Esophagus squamous epithelium (tissue), 5 donors: ENCODE measurements at regions not wholly inside any gene's neighbourhood (a gene's known extent, or its start where the extent isn't known, plus 50 kb on each side); places are given as distances from the start of the nearest gene placed in this dataset.

Source experiments
- DNase-seq: peaks from one replicate; lab custom pipeline; 2025; lab: John Stamatoyannopoulos, UW
- H3K27ac ChIP-seq, 4 donors: fragments of 200-600 bp; sonication (generic); one replicate each; pipeline ENCODE4 v1.5.1; 2016 to 2019; ENCODE audit warnings: mild to moderate bottlenecking in 1 of 4
- H3K27me3 ChIP-seq, 4 donors: fragments of 200-600 bp; sonication (generic); 1 replicate in 3 of 4; 2 replicates in 1 of 4; pipeline versions ENCODE4 v1.5.1 to v1.6.0; 2017 to 2021; ENCODE audit warnings: antibody characterized with exemption in 1 of 4
- H3K36me3 ChIP-seq, 3 donors: fragments of 200-600 bp; sonication (generic); one replicate each; pipeline ENCODE4 v1.5.1; 2016 to 2019
- H3K4me1 ChIP-seq, 3 donors: fragments of 200-600 bp; sonication (generic); one replicate each; pipeline ENCODE4 v1.5.1; 2017 to 2019
- H3K4me3 ChIP-seq, 4 donors: fragments of 200-600 bp; sonication (generic); 1 replicate in 3 of 4; 2 replicates in 1 of 4; pipeline ENCODE4 v1.5.1; 2016 to 2019; ENCODE audit warnings: mild to moderate bottlenecking in 2 of 4, moderate library complexity in 1 of 4
- H3K9me3 ChIP-seq, 3 donors: fragments of 200-600 bp; sonication (generic); one replicate each; pipeline ENCODE4 v1.5.1; 2016 to 2019
- POLR2A ChIP-seq, 4 donors: fragments of 450-650 bp; IDR thresholded peaks; one replicate each; pipeline ENCODE4 v1.6.1; 2017; ENCODE audit warnings: antibody characterized with exemption in 4 of 4, mild to moderate bottlenecking in 4 of 4, moderate library complexity in 3 of 4
- WGBS, 2 donors: methylation state at CpG; one replicate each; pipeline ENCODE4 v1.1.5; 2018; 5-methylcytosine and 5-hydroxymethylcytosine counted together
- intact Hi-C: fragments of 100-400 bp; cut with DNase I; formaldehyde crosslinking; loops from one replicate; pipeline ENCODE4 v1.15.0; 2022
- TF ChIP-seq, protein P1 (sequence below), 6 experiments: fragments of 450-650 bp in 4 of 6; fragments of 200-600 bp in 2 of 6; sonication (generic) in 2 of 6; IDR thresholded peaks; one replicate each; pipeline ENCODE4 v1.5.1; 2016 to 2019; ENCODE audit warnings: antibody characterized with exemption in 6 of 6, mild to moderate bottlenecking in 4 of 6, moderate library complexity in 4 of 6
- donor health status: DM: yes; HTN: yes; CAD: no.

- H3K27me3 ChIP-seq: no peaks in the 10 kb centered on the region
- no peaks in the 10 kb centered on the region for H3K9me3 ChIP-seq
- no peak for TF ChIP-seq POLR2A (IDR thresholded peaks at IDR 0.05)
- TF ChIP-seq, protein P1, sequence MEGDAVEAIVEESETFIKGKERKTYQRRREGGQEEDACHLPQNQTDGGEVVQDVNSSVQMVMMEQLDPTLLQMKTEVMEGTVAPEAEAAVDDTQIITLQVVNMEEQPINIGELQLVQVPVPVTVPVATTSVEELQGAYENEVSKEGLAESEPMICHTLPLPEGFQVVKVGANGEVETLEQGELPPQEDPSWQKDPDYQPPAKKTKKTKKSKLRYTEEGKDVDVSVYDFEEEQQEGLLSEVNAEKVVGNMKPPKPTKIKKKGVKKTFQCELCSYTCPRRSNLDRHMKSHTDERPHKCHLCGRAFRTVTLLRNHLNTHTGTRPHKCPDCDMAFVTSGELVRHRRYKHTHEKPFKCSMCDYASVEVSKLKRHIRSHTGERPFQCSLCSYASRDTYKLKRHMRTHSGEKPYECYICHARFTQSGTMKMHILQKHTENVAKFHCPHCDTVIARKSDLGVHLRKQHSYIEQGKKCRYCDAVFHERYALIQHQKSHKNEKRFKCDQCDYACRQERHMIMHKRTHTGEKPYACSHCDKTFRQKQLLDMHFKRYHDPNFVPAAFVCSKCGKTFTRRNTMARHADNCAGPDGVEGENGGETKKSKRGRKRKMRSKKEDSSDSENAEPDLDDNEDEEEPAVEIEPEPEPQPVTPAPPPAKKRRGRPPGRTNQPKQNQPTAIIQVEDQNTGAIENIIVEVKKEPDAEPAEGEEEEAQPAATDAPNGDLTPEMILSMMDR (IDR thresholded peaks at IDR 0.05): no peak
- H3K4me1 ChIP-seq: no peaks in the 10 kb centered on the region
- WGBS, 2 donors: 75 to 97% methylated on average over 4 to 5 of the region's 14 CpGs
- no peak overlapping the region for H3K4me3 ChIP-seq
- DNase-seq: no peak
- H3K27ac ChIP-seq: no peak overlapping the region
- no peaks in the 10 kb centered on the region for H3K36me3 ChIP-seq
- intact Hi-C loops: no loop called here
These were observed 99.7 kb upstream of the ENPP6 start for GRCh38 chr4:184317234-184317918.

DNA sequence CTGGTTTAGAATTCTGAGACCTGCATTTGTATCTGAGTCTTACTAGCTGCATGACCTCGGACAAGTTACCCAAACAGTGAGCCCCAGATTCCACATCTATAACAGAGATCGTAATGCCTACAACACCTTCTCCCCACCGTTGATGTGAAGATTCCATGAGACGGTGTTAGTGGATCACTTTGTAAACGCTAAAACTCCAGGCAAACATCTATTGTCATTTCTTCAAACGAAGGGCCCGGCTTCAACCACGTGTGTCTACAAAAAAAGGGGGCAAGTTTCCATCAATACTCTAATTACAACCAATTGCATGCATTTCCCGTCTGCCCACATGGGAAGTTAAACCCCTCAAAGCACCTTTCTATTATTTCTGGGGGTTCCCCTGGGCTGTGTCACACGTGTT, 99.1 kb upstream of the ENPP6 start:
- TF ChIP-seq, protein P1 (IDR thresholded peaks at IDR 0.05): no peak
- TF ChIP-seq POLR2A (IDR thresholded peaks at IDR 0.05): no peak
- no peak for DNase-seq
- 91 to 93% methylated on average over 10 of the region's 10 CpGs for WGBS, 2 donors
- Histone ChIP-seq H3K4me3 (no peak overlapping the region), H3K36me3 (no peaks in the 10 kb centered on the region), H3K4me1 (no peaks in the 10 kb centered on the region), H3K9me3 (no peaks in the 10 kb centered on the region), H3K27ac (no peak overlapping the region), H3K27me3 (no peaks in the 10 kb centered on the region)
- intact Hi-C loops: no loop called here

GRCh38 chr4:184315675-184316359, 98.1 kb upstream of the ENPP6 start:
- DNase-seq: no peak
- H3K9me3 ChIP-seq: no peaks in the 10 kb centered on the region
- no peaks in the 10 kb centered on the region for H3K27me3 ChIP-seq
- H3K27ac ChIP-seq: no peak overlapping the region
- H3K4me1 ChIP-seq: peaks cover 0 to 5% (median 0%) of the 10 kb centered on the region in 3 donors
- TF ChIP-seq POLR2A (IDR thresholded peaks at IDR 0.05): no peak
- TF ChIP-seq, protein P1 (IDR thresholded peaks at IDR 0.05): no peak
- intact Hi-C loops: no loop called here
- 95 to 96% methylated on average over 8 of the region's 8 CpGs for WGBS, 2 donors
- H3K36me3 ChIP-seq: no peaks in the 10 kb centered on the region
- H3K4me3 ChIP-seq: no peak overlapping the region

DNA sequence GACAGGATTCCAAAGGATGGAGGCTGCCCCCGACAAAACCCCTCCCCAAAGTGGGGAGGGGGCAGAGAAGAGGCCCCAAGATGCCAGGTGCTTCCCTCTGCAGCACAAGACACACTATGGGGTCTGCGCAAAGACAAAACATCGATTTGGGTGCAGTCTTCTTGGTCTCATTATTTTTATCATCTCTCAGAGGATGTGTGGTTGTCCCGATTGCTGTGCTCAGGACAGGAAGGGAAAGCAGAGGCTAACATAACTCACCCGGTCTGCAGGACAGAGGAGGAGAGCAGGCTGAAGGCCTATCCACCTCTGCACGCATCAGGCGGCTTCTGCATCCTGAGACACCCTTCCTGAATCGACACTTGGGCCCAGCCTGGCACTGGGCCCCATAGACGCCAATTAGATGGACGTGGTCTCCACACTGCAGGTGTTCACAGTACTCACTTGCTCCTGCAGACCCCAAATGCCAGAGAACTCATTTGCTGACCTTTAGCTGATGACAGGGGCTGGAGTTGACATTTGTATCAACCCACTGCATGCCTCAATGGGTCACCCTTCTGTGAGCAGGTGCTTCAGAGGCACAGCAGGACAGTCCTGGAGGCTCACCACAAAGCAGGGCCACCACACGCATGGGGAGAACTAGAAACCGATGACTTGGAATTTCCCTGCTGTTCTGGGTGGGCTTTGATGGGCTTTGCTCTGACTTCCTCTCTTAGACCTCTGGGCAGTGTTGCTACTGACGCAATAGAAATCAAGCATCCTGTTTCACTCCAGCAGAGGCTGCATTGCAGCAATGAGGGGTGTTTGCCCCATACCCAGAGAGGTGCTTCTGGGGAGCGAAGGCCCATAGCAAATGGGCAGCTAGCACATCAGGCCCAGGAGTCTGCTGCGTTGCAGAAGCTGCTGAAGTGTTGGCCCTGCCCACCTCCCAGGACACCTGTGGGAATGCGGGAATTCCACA, 96.3 kb upstream of the ENPP6 start:
- no peak overlapping the region for H3K27ac ChIP-seq
- H3K36me3 ChIP-seq: no peaks in the 10 kb centered on the region
- no peaks in the 10 kb centered on the region for H3K9me3 ChIP-seq
- no peak overlapping the region for H3K4me3 ChIP-seq
- H3K27me3 ChIP-seq: no peaks in the 10 kb centered on the region
- H3K4me1 ChIP-seq: peaks cover 0 to 13% (median 0%) of the 10 kb centered on the region in 3 donors
- intact Hi-C loops: no loop called here
- WGBS, 2 donors: 63 to 83% methylated on average over 7 to 12 of the region's 16 CpGs
- TF ChIP-seq, protein P1 (IDR thresholded peaks at IDR 0.05): no peak
- TF ChIP-seq POLR2A (IDR thresholded peaks at IDR 0.05): no peak
- DNase-seq: no peak
